ENCODE measurements at regions not wholly inside any gene's neighbourhood (a gene's known extent, or its start where the extent isn't known, plus 50 kb on each side); places are given as distances from the start of the nearest gene placed in this dataset.

- TF ChIP-seq CTCF (IDR thresholded peaks at IDR 0.05), result no peak
- TF ChIP-seq TCF12 (IDR thresholded peaks at IDR 0.05), result no peak
- no peak for TF ChIP-seq PBX3 (IDR thresholded peaks at IDR 0.05)
- 0 out of 2 replicates have a peak, but pooled peaks have one; percentile 12 for TF ChIP-seq RAD21 (IDR thresholded peaks at IDR 0.05; ENCODE audit: low read length)
Measured at GRCh38 chr2:610491-610890, 66.7 kb downstream of the TMEM18 start (continued).

GRCh38 chr2:609881-610280 is 67.3 kb downstream of the TMEM18 start:
- no peaks in the 10 kb centered on the region for H3K36me3 ChIP-seq (replicated peaks in 1 of 2; ENCODE audit: control insufficient read depth in 1 of 2, insufficient read depth in 2 of 2, low read length in 1 of 2)
- H3K27me3 ChIP-seq (ENCODE audit: insufficient read depth), result no peaks in the 10 kb centered on the region
- H3K27ac ChIP-seq (ENCODE audit: low read depth in 2 of 2, low read length in 1 of 2), result peak overlapping the region in 1 of 2 experiments; percentile 98; a peak in 2 of 4 replicates
- peaks cover 0 to 48% of the 10 kb centered on the region in 2 experiments; a peak in 2 of 4 replicates for H3K4me1 ChIP-seq (ENCODE audit: control insufficient read depth in 1 of 2, insufficient read depth in 2 of 2, low read depth in 1 of 2, low read length in 1 of 2)
- H3F3A ChIP-seq (replicated peaks; ENCODE audit: insufficient read depth), result no peaks in the 10 kb centered on the region
- ChIA-PET CTCF (interaction anchor here (0.6 to 2.1 kb wide), 6 partner anchors 10 to 80 kb away, joined by 3 to 9 read pairs (median 4); no protein-coding TSS in a partner anchor), POLR2A (interaction anchor here (0.8 kb wide), 1 partner anchor 15 kb away, joined by 3 read pairs; no protein-coding TSS in a partner anchor)
- H3K9me3 ChIP-seq, result no peaks in the 10 kb centered on the region
- H4K20me1 ChIP-seq (ENCODE audit: insufficient read depth), result no peaks in the 10 kb centered on the region
- H3K4me3 ChIP-seq (ENCODE audit: low read depth in 2 of 2, low read length in 1 of 2), result no peak overlapping the region
- no peak overlapping the region for H2AFZ ChIP-seq (ENCODE audit: low read depth)
- 28% methylated on average over 8 of the region's 8 CpGs for WGBS (ENCODE audit: low lambda C conversion rate)
- no peaks in the 10 kb centered on the region for H3K79me2 ChIP-seq (ENCODE audit: insufficient read depth)
- no peak overlapping the region for H3K4me2 ChIP-seq
- peak; percentile 45 for DNase-seq
- no peaks in the 10 kb centered on the region for H3K9me2 ChIP-seq
- no peak for TF ChIP-seq NFIC (IDR thresholded peaks at IDR 0.05; ENCODE audit: borderline replicate concordance)
- TF ChIP-seq MEF2A (IDR thresholded peaks at IDR 0.05; ENCODE audit: borderline replicate concordance, low read depth), result no peak
- no peak overlapping the region for H3K9ac ChIP-seq

GRCh38 chr2:609449-609848 is 67.8 kb downstream of the TMEM18 start:
- WGBS (ENCODE audit: low lambda C conversion rate), result 70% methylated on average over 10 of the region's 10 CpGs
- no peaks in the 10 kb centered on the region for H3K9me3 ChIP-seq

More at GRCh38 chr2:609449-609848, 67.8 kb downstream of the TMEM18 start:
- peak overlapping the region in 1 of 2 experiments; percentile 98; a peak in 2 of 4 replicates for H3K27ac ChIP-seq (ENCODE audit: low read depth in 2 of 2, low read length in 1 of 2)
- H3K27me3 ChIP-seq (ENCODE audit: insufficient read depth), result no peaks in the 10 kb centered on the region
- no peaks in the 10 kb centered on the region for H4K20me1 ChIP-seq (ENCODE audit: insufficient read depth)
- no peaks in the 10 kb centered on the region for H3K36me3 ChIP-seq (replicated peaks in 1 of 2; ENCODE audit: control insufficient read depth in 1 of 2, insufficient read depth in 2 of 2, low read length in 1 of 2)
- H3K4me1 ChIP-seq (ENCODE audit: control insufficient read depth in 1 of 2, insufficient read depth in 2 of 2, low read depth in 1 of 2, low read length in 1 of 2), result peaks cover 0 to 48% of the 10 kb centered on the region in 2 experiments; a peak in 2 of 4 replicates
- TF ChIP-seq IRF3 (IDR thresholded peaks at IDR 0.05; ENCODE audit: low read depth, low read length), result no peak
- H3F3A ChIP-seq (replicated peaks; ENCODE audit: insufficient read depth), result no peaks in the 10 kb centered on the region
- ChIA-PET POLR2A (interaction anchor here (0.8 kb wide), 1 partner anchor 16 kb away, joined by 3 read pairs; no protein-coding TSS in a partner anchor), CTCF (interaction anchor here (0.6 to 2.1 kb wide), 5 partner anchors 9 to 80 kb away, joined by 3 to 9 read pairs (median 3); no protein-coding TSS in a partner anchor)
- no peak overlapping the region for H2AFZ ChIP-seq (ENCODE audit: low read depth)
- no peaks in the 10 kb centered on the region for H3K79me2 ChIP-seq (ENCODE audit: insufficient read depth)
- H3K4me3 ChIP-seq (ENCODE audit: low read depth in 2 of 2, low read length in 1 of 2), result no peak overlapping the region
- H3K9me2 ChIP-seq, result no peaks in the 10 kb centered on the region
- DNase-seq, result no peak
- H3K9ac ChIP-seq, result no peak overlapping the region
- no peak overlapping the region for H3K4me2 ChIP-seq
